Suprapubic skin (tissue), 4 donors: ENCODE measurements at regions not wholly inside any gene's neighbourhood (a gene's known extent, or its start where the extent isn't known, plus 50 kb on each side); places are given as distances from the start of the nearest gene placed in this dataset.

Experiments used
- CTCF ChIP-seq, 2 donors: fragments of 200-600 bp in 1 of 2; fragments of 450-650 bp in 1 of 2; sonication (generic) in 1 of 2; IDR thresholded peaks; one replicate each; pipeline ENCODE4 v1.5.1; 2016 to 2019; ENCODE audit warnings: antibody characterized with exemption in 2 of 2, mild to moderate bottlenecking in 1 of 2, moderate library complexity in 1 of 2
- POLR2A ChIP-seq, 2 donors: fragments of 450-650 bp; IDR thresholded peaks; one replicate each; pipeline ENCODE4 v1.6.1; 2017; ENCODE audit warnings: antibody characterized with exemption in 2 of 2, mild to moderate bottlenecking in 2 of 2, moderate library complexity in 2 of 2
- POLR2AphosphoS5 ChIP-seq, 3 donors: sonication (generic); formaldehyde crosslinking; IDR thresholded peaks; one replicate each; pipeline ENCODE4 v1.6.1; 2017; ENCODE audit warnings: antibody characterized with exemption in 3 of 3

GRCh38 chr1:168801032-168801745 is 72.2 kb upstream of the DPT start:
- no peak for TF ChIP-seq POLR2A (IDR thresholded peaks at IDR 0.05)
- TF ChIP-seq CTCF (IDR thresholded peaks at IDR 0.05): no peak
- no peak for TF ChIP-seq POLR2AphosphoS5 (IDR thresholded peaks at IDR 0.05)
